Adrenal gland (tissue), 5 donors: ENCODE measurements at regions not wholly inside any gene's neighbourhood (a gene's known extent, or its start where the extent isn't known, plus 50 kb on each side); places are given as distances from the start of the nearest gene placed in this dataset.

Source experiments
- CTCF ChIP-seq, 6 experiments: fragments of 450-650 bp in 4 of 6; fragments of 200-600 bp in 2 of 6; sonication (generic) in 1 of 6; IDR thresholded peaks; 1 replicate in 5 of 6; 2 replicates in 1 of 6; pipeline versions ENCODE4 v1.5.1 to v1.8.0; 2016 to 2021; ENCODE audit warnings: antibody characterized with exemption in 6 of 6, mild to moderate bottlenecking in 2 of 6, moderate library complexity in 1 of 6
- POLR2A ChIP-seq, 2 donors: fragments of 450-650 bp; IDR thresholded peaks; one replicate each; pipeline ENCODE4 v1.6.1; 2017; ENCODE audit warnings: antibody characterized with exemption in 2 of 2, mild to moderate bottlenecking in 2 of 2, moderate library complexity in 1 of 2
- donor health status: DM: no; HTN: no; CAD: no.

- TF ChIP-seq CTCF (IDR thresholded peaks at IDR 0.05): no peak
- TF ChIP-seq POLR2A (IDR thresholded peaks at IDR 0.05): no peak
Observed at GRCh38 chr14:71271166-71271945, 364.1 kb downstream of the PCNX1 start.
